ENCODE measurements at regions not wholly inside any gene's neighbourhood (a gene's known extent, or its start where the extent isn't known, plus 50 kb on each side); places are given as distances from the start of the nearest gene placed in this dataset.

- no peak for ATAC-seq
- Mint-ChIP-seq H3K36me3 (ENCODE audit: low read depth) (no peaks in the 10 kb centered on the region), H3K4me3 (no peak overlapping the region), H3K27ac (no peak overlapping the region), H3K4me1 (peaks cover 4% of the 10 kb centered on the region), H3K27me3 (peaks cover 19% of the 10 kb centered on the region), H3K9me3 (peaks cover 3% of the 10 kb centered on the region)
- no peak for DNase-seq
Observed at GRCh38 chr9:99412606-99413005, 190.5 kb downstream of the SEC61B start.

DNA sequence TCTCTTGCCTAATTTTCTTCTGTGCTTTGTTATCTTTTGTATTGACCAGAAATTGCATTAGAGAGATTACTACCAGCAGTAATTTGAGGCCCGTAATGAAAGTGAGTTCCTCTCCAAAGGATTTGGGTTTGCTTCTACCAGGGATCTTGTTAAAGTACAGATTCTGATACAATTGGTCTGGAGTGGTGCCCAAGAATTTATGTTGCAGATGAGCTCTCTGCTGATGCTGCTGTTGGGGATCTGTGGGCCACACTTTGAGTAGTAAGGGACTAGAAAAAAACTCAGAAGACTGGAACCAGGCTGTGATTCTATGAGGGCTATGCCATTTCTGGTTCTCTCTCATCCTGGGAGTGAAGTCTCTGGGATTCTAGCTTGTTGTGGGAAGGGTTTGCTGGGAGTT lies 192.2 kb downstream of the SEC61B start:
- ATAC-seq (no peak), DNase-seq (no peak)
- Mint-ChIP-seq H3K27ac (no peak overlapping the region), H3K9me3 (peaks cover 3% of the 10 kb centered on the region), H3K4me3 (no peak overlapping the region), H3K27me3 (peaks cover 16% of the 10 kb centered on the region), H3K36me3 (ENCODE audit: low read depth) (no peaks in the 10 kb centered on the region), H3K4me1 (peaks cover 4% of the 10 kb centered on the region)

DNA sequence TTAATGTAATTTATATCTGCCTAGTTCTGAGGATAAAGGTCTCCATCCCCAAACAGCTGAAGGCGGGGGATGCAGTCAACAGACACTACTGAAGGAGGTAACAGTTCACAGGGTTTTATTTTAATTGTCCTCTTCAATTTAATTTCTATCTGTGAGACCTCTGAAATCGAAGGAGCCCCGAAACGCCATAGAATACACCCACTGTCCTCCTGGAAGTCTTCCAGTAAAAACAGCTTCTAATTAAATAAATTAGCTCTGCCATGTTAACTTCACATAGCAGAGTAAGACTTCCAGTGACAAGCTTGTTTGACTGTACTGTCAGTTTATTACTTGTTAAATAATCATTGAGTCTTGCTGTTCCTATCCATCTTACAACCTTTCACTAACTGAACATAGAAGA lies 193.5 kb downstream of the SEC61B start:
- H3K9me3 Mint-ChIP-seq, result peaks cover 3% of the 10 kb centered on the region
- DNase-seq (no peak), ATAC-seq (no peak)
- H3K36me3 Mint-ChIP-seq (ENCODE audit: low read depth), result no peaks in the 10 kb centered on the region
- H3K4me3 Mint-ChIP-seq, result no peak overlapping the region
- peaks cover 4% of the 10 kb centered on the region for H3K4me1 Mint-ChIP-seq
- H3K27me3 Mint-ChIP-seq, result peaks cover 15% of the 10 kb centered on the region
- no peak overlapping the region for H3K27ac Mint-ChIP-seq

DNA sequence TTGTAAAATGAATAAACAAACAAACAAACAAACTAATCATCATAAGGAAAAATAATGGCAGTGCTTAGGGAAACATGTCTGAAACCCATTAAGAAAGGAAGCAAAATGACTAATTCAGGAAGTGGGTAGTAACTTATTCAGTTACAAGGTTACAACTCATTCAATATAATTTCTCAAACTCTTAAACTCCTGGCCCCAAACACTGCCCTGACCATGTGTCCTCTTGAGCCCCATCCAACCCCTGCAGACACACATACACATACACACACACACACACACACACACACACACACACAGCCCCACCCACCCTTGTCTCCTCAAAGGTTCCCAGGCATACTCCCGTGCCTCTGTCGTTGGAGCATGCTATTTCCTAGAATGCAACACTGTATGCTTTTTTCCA lies 193.9 kb downstream of the SEC61B start:
- Mint-ChIP-seq H3K36me3 (ENCODE audit: low read depth) (no peaks in the 10 kb centered on the region), H3K4me1 (peaks cover 4% of the 10 kb centered on the region), H3K27ac (no peak overlapping the region), H3K4me3 (no peak overlapping the region), H3K27me3 (peaks cover 11% of the 10 kb centered on the region), H3K9me3 (peaks cover 3% of the 10 kb centered on the region)
- DNase-seq, result no peak
- no peak for ATAC-seq

- no peaks in the 10 kb centered on the region for H3K36me3 Mint-ChIP-seq (ENCODE audit: low read depth)
- no peak overlapping the region for H3K27ac Mint-ChIP-seq
- H3K4me3 Mint-ChIP-seq, result no peak overlapping the region
Observed at GRCh38 chr9:99419070-99419469, 197.0 kb downstream of the SEC61B start.

GRCh38 chr9:99421369-99421768 lies 199.3 kb downstream of the SEC61B start:
- H3K36me3 Mint-ChIP-seq (ENCODE audit: low read depth), result no peaks in the 10 kb centered on the region
- ATAC-seq (no peak), DNase-seq (no peak)
- no peak overlapping the region for H3K27ac Mint-ChIP-seq
- peaks cover 1% of the 10 kb centered on the region for H3K4me1 Mint-ChIP-seq
- peaks cover 4% of the 10 kb centered on the region for H3K27me3 Mint-ChIP-seq
- H3K9me3 Mint-ChIP-seq, result no peaks in the 10 kb centered on the region
- no peak overlapping the region for H3K4me3 Mint-ChIP-seq

More at GRCh38 chr9:99419070-99419469, 197.0 kb downstream of the SEC61B start:
- H3K4me1 Mint-ChIP-seq, result peaks cover 4% of the 10 kb centered on the region
- no peak for DNase-seq
- no peak for ATAC-seq
- peaks cover 9% of the 10 kb centered on the region for H3K27me3 Mint-ChIP-seq
- no peaks in the 10 kb centered on the region for H3K9me3 Mint-ChIP-seq

DNA sequence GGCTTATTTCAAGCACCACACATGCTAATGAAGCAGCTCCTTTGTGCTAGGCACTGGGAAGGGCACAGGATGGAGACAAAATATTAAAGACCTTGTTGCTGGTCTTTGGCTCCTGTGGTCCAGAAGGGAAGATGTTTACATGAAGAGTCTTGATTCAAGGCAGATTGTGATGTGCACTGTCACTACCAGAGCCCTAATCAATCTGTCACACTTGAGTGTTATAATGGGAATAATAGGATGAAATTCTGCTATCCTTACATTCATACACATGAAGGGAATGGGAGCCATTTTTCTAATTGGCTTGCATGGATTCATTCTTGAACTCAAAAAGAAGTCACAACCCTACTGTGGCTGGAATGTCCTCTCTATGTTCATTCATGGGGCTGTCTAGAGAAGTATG lies 203.0 kb downstream of the SEC61B start:
- H3K27me3 Mint-ChIP-seq, result peaks cover 7% of the 10 kb centered on the region
- H3K9me3 Mint-ChIP-seq, result no peaks in the 10 kb centered on the region
- peaks cover 3% of the 10 kb centered on the region for H3K4me1 Mint-ChIP-seq
- no peaks in the 10 kb centered on the region for H3K36me3 Mint-ChIP-seq (ENCODE audit: low read depth)
- DNase-seq (no peak), ATAC-seq (no peak)
- H3K4me3 Mint-ChIP-seq, result no peak overlapping the region
- H3K27ac Mint-ChIP-seq, result no peak overlapping the region

DNA sequence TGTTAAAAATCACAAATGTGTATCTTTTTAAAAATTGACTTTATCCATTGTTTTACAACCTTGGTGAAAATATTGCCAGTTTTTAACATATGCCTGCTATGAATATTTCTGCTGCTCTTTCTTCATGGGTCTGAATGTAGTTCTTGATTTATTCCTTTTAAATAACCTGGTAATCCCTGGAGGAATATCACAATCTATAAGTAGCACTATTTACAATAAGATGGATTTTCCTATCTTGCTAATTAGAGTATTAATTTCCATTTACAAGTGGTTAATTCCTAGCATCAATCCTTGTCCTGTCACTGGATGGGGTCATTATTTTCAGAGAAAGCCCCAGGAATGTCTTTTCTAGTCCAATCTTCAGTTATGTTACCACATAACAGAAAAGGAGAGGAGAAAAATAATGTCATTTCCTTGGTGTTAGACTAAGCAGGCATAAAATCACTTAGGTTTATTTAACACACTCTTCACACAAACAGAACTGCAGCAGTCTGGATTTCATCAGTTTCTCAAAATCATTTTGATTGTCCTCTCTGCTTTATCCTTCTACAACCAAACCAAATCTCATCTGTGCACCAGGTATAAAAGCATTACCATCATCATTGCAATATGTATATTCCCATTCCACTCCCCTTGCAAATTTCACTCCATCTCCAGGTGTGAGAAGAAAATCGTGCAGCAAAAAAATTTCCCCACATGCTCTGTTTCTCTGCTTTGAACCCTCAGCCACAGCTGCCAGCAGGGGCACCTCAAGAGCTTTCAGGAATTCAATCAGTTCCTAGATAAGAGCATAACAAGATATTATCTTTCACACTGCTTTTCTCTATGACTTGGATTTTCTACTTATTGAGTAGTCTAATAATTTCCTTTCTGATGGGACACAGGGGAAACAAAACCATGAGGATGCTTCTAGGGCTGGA lies 204.1 kb downstream of the SEC61B start:
- H3K36me3 Mint-ChIP-seq (ENCODE audit: low read depth), result no peaks in the 10 kb centered on the region
- H3K4me1 Mint-ChIP-seq, result peaks cover 3% of the 10 kb centered on the region
- DNase-seq (no peak), ATAC-seq (no peak)
- no peak overlapping the region for H3K4me3 Mint-ChIP-seq
- no peak overlapping the region for H3K27ac Mint-ChIP-seq
- no peaks in the 10 kb centered on the region for H3K9me3 Mint-ChIP-seq
- H3K27me3 Mint-ChIP-seq, result peaks cover 7% of the 10 kb centered on the region

DNA sequence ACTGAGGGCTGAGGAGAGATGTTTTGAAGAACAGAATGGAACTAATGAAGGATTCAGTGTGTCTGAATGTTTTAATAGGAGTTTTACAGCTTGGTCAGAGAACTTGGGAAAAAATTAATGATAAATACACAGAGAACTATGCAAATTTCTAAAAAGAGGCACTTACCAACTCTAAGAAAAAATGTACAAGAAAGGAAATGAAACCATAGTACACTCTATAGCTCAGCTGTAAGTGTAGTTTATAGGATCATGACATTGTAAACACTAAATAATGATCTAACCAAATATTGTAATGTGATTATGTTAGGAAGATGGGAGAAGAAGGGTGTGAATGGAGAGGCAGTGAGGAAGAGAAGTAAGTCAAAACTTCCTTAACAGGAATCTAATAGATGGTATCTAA lies 205.2 kb downstream of the SEC61B start:
- no peaks in the 10 kb centered on the region for H3K9me3 Mint-ChIP-seq
- peaks cover 3% of the 10 kb centered on the region for H3K4me1 Mint-ChIP-seq
- H3K36me3 Mint-ChIP-seq (ENCODE audit: low read depth), result no peaks in the 10 kb centered on the region
- no peak for ATAC-seq
- no peak for DNase-seq
- no peak overlapping the region for H3K27ac Mint-ChIP-seq
- H3K4me3 Mint-ChIP-seq, result no peak overlapping the region
- peaks cover 7% of the 10 kb centered on the region for H3K27me3 Mint-ChIP-seq

- Mint-ChIP-seq H3K4me3 (no peak overlapping the region), H3K9me3 (no peaks in the 10 kb centered on the region), H3K27ac (no peak overlapping the region), H3K27me3 (peaks cover 5% of the 10 kb centered on the region), H3K4me1 (peaks cover 22% of the 10 kb centered on the region), H3K36me3 (ENCODE audit: low read depth) (no peaks in the 10 kb centered on the region)
- DNase-seq (no peak), ATAC-seq (no peak)
Observed at GRCh38 chr9:99430301-99430700, 208.2 kb downstream of the SEC61B start.

DNA sequence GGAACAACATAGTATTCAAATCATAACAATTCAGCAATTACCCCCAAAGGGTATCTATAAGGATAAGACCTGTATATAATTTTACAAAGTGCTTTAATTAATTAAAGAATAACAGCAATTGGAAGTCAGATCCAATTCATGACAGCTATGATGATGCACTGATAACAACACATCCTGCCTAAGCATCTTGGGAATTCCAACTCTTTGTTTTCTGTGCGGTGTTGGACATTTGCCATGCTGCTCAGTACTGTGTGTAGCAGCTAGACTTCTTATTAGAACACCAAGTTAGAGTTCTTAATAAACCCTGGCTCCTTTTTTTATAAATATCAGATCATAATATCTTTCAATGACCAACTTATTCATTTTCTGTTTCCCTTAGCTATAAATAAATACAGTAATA lies 209.0 kb downstream of the SEC61B start:
- Mint-ChIP-seq H3K27me3 (peaks cover 5% of the 10 kb centered on the region), H3K27ac (no peak overlapping the region), H3K4me1 (peaks cover 22% of the 10 kb centered on the region), H3K9me3 (no peaks in the 10 kb centered on the region), H3K4me3 (no peak overlapping the region), H3K36me3 (ENCODE audit: low read depth) (no peaks in the 10 kb centered on the region)
- ATAC-seq (no peak), DNase-seq (no peak)

DNA sequence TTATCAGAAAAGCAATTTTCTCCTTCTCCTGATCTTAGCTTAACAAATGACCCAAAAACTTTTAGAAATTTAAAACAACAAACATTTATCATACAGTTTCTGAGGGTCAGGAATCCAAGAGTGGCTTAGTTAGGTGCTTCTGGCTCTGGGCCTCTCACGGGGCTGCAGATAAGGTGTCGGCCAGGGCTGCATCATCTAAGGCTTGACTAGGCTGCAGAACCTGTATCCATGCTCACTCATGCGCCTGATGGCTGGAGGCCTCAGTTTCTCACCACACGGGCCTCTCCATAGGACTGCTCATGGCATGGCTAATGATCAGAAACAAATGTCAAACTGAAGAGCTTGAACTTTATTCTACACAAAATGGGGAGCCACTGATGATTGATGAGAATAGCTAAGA lies 210.0 kb downstream of the SEC61B start:
- no peak overlapping the region for H3K27ac Mint-ChIP-seq
- H3K27me3 Mint-ChIP-seq, result no peaks in the 10 kb centered on the region
- DNase-seq, result no peak
- no peaks in the 10 kb centered on the region for H3K9me3 Mint-ChIP-seq
- H3K4me1 Mint-ChIP-seq, result peaks cover 19% of the 10 kb centered on the region
- H3K4me3 Mint-ChIP-seq, result no peak overlapping the region
- H3K36me3 Mint-ChIP-seq (ENCODE audit: low read depth), result no peaks in the 10 kb centered on the region
- no peak for ATAC-seq

DNA sequence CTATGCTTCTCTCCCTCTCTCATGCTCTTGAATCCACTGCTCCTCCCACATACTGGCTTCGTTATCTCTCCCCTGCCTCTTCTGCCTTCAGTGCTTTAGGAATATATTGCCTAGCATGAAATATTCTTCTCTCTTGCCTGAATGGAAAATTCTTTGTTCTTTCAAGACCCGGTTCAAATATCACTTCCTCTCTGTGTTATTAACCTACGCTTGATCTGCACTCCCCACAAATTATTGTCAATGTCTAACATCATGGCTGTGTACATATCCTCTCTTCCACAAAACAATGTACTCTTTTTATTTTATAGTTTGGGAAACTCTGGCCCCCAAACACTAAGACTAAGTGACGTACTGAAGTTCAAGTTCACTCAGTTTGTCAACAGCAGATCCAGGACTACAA lies 211.0 kb downstream of the SEC61B start:
- DNase-seq, result no peak
- Mint-ChIP-seq H3K9me3 (no peaks in the 10 kb centered on the region), H3K36me3 (ENCODE audit: low read depth) (no peaks in the 10 kb centered on the region), H3K4me1 (peaks cover 21% of the 10 kb centered on the region), H3K27me3 (no peaks in the 10 kb centered on the region), H3K27ac (peak overlapping the region; percentile 47), H3K4me3 (no peak overlapping the region)
- no peak for ATAC-seq

GRCh38 chr9:99433555-99433954 lies 211.5 kb downstream of the SEC61B start:
- Mint-ChIP-seq H3K4me3 (no peak overlapping the region), H3K9me3 (no peaks in the 10 kb centered on the region), H3K36me3 (ENCODE audit: low read depth) (no peaks in the 10 kb centered on the region), H3K27me3 (no peaks in the 10 kb centered on the region), H3K4me1 (peaks cover 24% of the 10 kb centered on the region), H3K27ac (peak overlapping the region; percentile 47)
- ATAC-seq (peak; percentile 99), DNase-seq (peak; percentile 49)

- H3K9me3 Mint-ChIP-seq, result no peaks in the 10 kb centered on the region
- no peak for ATAC-seq
- H3K4me1 Mint-ChIP-seq, result peaks cover 24% of the 10 kb centered on the region
- H3K27ac Mint-ChIP-seq, result no peak overlapping the region
- no peaks in the 10 kb centered on the region for H3K36me3 Mint-ChIP-seq (ENCODE audit: low read depth)
- DNase-seq, result no peak
- H3K27me3 Mint-ChIP-seq, result no peaks in the 10 kb centered on the region
- H3K4me3 Mint-ChIP-seq, result no peak overlapping the region
Observed at GRCh38 chr9:99436616-99437015, 214.5 kb downstream of the SEC61B start.
